Activated T-cell treated with anti-CD3 and anti-CD28 coated beads, Interleukin-2, amount 50 U/mL, for 72 hours (primary cell): ENCODE measurements at regions not wholly inside any gene's neighbourhood (a gene's known extent, or its start where the extent isn't known, plus 50 kb on each side); places are given as distances from the start of the nearest gene placed in this dataset.
A peak's percentile ranks its signal among the peaks of the same experiment; 100 is the strongest.

ENCODE experiments used
- ATAC-seq, 2 donors: fragments of 150-1000 bp; cut with Tn5 transposase; replicated peaks in 1 of 2; 2 replicates each; pipeline ENCODE4 v1.10.0; 2021; ENCODE audit warnings: moderate library complexity in 2 of 2, mild to moderate bottlenecking in 1 of 2
- DNase-seq, 2 donors: peaks; one replicate each; pipeline ENCODE4 v3.0.0; 2021 to 2022; ENCODE audit warnings: mixed read lengths in 1 of 2
- H3K27ac Mint-ChIP-seq: one replicate; pipeline ENCODE4 v1.8.0; 2022; ENCODE audit warnings: mild to moderate bottlenecking, moderate library complexity, mixed read lengths
- H3K27me3 Mint-ChIP-seq: one replicate; pipeline ENCODE4 v1.8.0; 2022; ENCODE audit warnings: low read depth, mixed read lengths
- H3K36me3 Mint-ChIP-seq, 2 donors: one replicate each; pipeline ENCODE4 v1.8.0; 2022; ENCODE audit warnings: mixed read lengths in 2 of 2, mild to moderate bottlenecking in 1 of 2; ENCODE audit not compliant: insufficient read depth in 2 of 2
- H3K4me1 Mint-ChIP-seq: one replicate; pipeline ENCODE4 v1.8.0; 2022; ENCODE audit warnings: low read depth, mixed read lengths
- H3K4me3 Mint-ChIP-seq, 2 donors: one replicate each; pipeline ENCODE4 v1.8.0; 2022; ENCODE audit warnings: mild to moderate bottlenecking in 2 of 2, mixed read lengths in 2 of 2, moderate library complexity in 2 of 2
- H3K9me3 Mint-ChIP-seq, 2 donors: one replicate each; pipeline ENCODE4 v1.8.0; 2022; ENCODE audit warnings: mixed read lengths in 2 of 2

DNA sequence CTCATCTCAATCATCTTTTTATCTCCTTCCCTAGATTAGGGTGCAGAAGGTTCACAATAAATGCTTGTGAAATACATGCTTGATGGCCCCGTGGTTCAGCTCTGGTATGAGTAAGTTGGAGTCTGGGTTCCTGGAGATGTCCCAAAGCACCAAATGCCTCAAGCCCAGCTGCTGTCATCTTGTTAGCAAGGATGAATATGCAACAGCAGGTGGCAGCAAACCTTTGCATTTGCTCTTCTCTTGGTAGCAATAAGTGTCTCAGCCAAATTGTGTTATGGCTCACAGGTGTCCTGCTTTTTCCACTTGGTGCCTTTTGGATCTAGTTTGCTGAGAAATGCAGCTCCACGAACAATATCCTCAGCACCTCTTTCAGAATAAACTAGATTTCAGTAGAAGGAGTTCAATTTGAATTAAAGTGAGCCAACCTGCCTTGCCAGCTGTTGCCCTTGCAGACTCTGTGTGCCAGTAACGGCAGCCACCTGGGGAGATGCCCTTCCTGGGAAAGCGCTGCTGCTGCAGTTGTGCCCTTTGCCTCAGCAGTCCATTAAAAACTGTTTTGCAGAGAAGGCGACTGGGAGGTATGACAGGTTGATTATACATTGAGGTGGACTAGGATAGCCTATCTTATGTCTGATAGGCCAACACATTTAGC lies 417.3 kb downstream of the SNAPC1 start:
- Mint-ChIP-seq H3K4me1 (no peaks in the 10 kb centered on the region), H3K9me3 (no peaks in the 10 kb centered on the region), H3K4me3 (no peak overlapping the region), H3K36me3 (no peaks in the 10 kb centered on the region), H3K27ac (no peak overlapping the region), H3K27me3 (peaks cover 35% of the 10 kb centered on the region)
- DNase-seq (peak; percentile 22 to 33), ATAC-seq (peak; percentile 29 to 54)

DNA sequence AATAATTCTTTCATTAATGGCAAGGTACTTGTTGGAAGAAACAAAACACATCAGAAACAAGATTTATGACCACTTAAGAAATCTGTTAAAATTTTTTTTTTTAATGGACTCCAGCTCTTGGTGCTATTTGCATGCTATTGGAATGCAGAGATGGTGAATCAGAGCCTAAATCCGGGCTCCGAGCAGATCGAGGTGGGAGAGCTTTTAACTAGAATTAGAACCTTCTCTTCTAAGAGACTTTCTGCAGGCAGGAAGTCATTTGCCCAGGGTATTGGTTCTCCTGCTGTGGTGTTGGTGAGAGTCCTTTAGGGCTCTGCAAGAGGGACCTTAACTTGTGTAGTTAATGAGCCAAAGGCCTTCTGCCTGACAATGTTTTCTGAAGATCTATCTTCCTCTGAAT lies 419.4 kb downstream of the SNAPC1 start:
- ATAC-seq (no peak), DNase-seq (no peak)
- Mint-ChIP-seq H3K4me1 (no peaks in the 10 kb centered on the region), H3K4me3 (no peak overlapping the region), H3K27me3 (peaks cover 30% of the 10 kb centered on the region), H3K9me3 (no peaks in the 10 kb centered on the region), H3K27ac (no peak overlapping the region), H3K36me3 (no peaks in the 10 kb centered on the region)

DNA sequence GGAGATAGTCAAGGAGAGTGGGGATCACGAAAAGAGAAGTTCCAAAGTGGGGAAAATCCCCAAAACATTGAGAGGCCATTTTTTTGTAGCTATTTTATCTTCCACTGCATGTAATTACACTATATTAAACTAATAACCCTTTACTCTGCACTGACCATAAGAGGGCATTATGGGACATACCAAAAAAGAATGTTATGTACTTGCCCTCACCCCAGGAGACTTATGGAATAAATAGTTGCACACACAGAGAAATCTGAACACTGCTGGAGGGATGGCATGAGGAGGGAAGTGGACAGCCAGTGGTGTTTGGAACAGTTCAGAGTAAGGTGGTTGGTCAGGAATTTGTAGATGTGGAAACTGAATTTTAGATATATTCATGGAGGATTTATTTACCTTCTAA lies 422.9 kb downstream of the SNAPC1 start:
- Mint-ChIP-seq H3K9me3 (peaks cover 0 to 1% of the 10 kb centered on the region in 2 donors), H3K27me3 (peaks cover 20% of the 10 kb centered on the region)

DNA sequence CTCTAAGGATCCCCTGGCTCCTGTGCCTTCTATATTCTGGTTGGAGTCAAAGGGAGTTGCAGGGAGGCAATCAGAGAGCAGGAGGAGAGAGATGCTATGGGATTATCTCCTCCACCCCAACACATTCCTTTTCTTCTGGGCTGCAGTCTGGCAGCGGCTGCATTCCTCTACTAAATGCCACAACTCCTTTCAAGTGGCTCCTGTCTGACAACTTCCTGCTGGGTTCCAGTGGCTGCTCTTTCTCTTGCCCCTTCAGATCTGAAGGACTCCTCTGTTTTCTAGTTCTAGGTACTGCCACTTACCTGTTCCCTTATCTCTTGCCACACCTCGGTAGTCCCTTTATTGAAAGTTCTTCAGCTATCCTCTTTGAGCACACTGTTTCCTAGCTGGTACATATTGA lies 425.0 kb downstream of the SNAPC1 start:
- no peaks in the 10 kb centered on the region for H3K36me3 Mint-ChIP-seq
- no peaks in the 10 kb centered on the region for H3K4me1 Mint-ChIP-seq
- ATAC-seq (no peak), DNase-seq (no peak)
- no peak overlapping the region for H3K27ac Mint-ChIP-seq
- H3K27me3 Mint-ChIP-seq: peaks cover 26% of the 10 kb centered on the region
- H3K4me3 Mint-ChIP-seq: no peak overlapping the region
- peaks cover 0 to 1% of the 10 kb centered on the region in 2 donors for H3K9me3 Mint-ChIP-seq

More for the DNA sequence above, 422.9 kb downstream of the SNAPC1 start:
- Mint-ChIP-seq H3K4me3 (no peak overlapping the region), H3K27ac (no peak overlapping the region), H3K36me3 (no peaks in the 10 kb centered on the region), H3K4me1 (no peaks in the 10 kb centered on the region)
- no peak for DNase-seq
- ATAC-seq: no peak

DNA sequence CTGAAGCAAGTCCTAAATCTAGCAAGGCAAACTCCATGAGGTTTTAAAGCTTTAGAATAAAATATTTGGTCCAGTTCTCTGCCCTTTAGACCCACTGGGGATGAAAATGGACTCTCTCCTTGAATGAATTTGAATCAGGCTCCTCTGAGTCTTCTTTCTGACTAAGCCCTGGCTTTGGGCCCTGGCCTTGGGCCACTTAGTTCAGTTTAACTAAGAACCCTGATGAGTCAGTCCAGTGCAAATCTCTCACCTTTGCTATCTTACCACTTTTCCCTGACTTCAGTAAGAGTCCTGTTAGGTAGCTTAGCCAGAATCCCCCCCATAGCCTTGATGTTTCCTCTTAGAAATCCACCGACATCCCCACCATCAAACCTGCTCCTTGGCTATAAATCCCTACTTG lies 427.5 kb downstream of the SNAPC1 start:
- Mint-ChIP-seq H3K9me3 (peaks cover 0 to 1% of the 10 kb centered on the region in 2 donors), H3K4me1 (no peaks in the 10 kb centered on the region), H3K27ac (no peak overlapping the region), H3K27me3 (peaks cover 14% of the 10 kb centered on the region), H3K4me3 (no peak overlapping the region), H3K36me3 (no peaks in the 10 kb centered on the region)
- ATAC-seq (no peak), DNase-seq (no peak)

DNA sequence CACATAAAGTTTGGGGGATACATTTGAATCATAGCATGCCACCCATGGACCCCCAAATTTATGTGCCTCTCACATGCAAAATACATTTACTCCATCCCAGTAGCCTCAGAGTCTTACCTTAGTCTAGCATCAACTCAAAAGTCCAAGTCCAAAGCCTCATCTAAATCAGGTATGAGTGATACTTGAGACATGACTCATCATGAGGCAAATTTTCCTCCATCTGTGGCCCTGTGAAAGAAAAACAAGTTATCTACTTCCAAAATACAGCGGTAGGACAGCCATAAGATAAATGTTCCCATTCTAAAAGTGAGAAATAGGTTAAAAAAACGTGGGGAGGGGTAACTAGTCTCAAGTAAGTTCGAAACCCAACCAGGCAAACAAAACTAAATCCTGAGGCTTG lies 444.2 kb downstream of the SNAPC1 start:
- no peak for ATAC-seq
- no peak for DNase-seq
- Mint-ChIP-seq H3K4me3 (no peak overlapping the region), H3K4me1 (no peaks in the 10 kb centered on the region), H3K9me3 (peaks cover 3 to 9% of the 10 kb centered on the region in 2 donors), H3K27me3 (peaks cover 5% of the 10 kb centered on the region), H3K27ac (no peak overlapping the region), H3K36me3 (peaks cover 0 to 4% of the 10 kb centered on the region in 2 donors)

DNA sequence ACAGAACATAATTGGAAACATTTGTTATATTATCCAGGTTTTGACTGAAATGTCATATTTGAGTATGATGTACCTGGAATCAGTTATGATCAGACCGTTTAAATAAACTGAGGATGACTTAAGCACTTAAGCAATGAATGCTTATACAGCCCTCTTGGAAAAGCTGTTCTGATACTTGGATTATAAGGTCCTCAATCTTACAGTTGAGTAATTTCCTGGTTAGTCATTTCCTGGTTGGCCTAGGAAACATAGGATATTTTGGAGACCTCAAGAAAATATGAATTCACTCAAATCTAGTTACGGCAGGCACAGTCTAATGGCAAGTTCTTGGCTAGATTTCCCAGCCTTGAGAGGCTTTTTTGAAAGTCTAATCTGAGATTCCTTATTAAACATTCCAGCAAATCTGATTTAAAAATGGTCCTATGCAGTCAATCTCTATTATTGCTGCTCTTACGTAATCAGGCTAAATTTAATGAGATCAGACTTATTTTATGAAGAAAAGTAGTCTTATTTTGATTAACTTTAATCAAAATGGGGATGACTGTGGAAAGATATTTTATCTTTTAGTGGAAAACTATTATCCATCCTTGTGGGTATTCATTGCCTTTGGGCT lies 447.2 kb downstream of the SNAPC1 start:
- DNase-seq (no peak), ATAC-seq (no peak)
- no peak overlapping the region for H3K4me3 Mint-ChIP-seq
- H3K36me3 Mint-ChIP-seq: peaks cover 0 to 4% of the 10 kb centered on the region in 2 donors
- peaks cover 9% of the 10 kb centered on the region for H3K27me3 Mint-ChIP-seq
- H3K27ac Mint-ChIP-seq: no peak overlapping the region
- H3K4me1 Mint-ChIP-seq: no peaks in the 10 kb centered on the region
- peaks cover 3 to 9% of the 10 kb centered on the region in 2 donors for H3K9me3 Mint-ChIP-seq

DNA sequence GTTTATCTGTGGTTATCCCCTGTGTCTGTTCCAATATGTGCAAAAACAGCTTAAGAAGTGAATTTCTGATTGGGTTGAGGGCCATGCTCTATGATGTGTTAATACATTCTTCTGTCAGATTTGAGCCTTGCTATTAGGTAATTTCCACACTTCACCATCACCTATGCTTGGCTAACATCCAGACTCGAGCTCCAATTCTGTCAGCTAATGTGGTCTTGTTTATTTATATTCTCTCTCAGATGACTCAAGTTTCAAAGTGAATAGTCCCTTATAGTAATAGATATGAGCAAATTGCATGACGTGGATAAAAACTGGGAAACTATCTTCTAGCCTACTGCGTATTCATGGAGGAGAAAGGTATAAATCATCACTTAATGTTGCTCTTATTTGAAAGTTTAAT lies 451.3 kb downstream of the SNAPC1 start:
- no peak for ATAC-seq

DNA sequence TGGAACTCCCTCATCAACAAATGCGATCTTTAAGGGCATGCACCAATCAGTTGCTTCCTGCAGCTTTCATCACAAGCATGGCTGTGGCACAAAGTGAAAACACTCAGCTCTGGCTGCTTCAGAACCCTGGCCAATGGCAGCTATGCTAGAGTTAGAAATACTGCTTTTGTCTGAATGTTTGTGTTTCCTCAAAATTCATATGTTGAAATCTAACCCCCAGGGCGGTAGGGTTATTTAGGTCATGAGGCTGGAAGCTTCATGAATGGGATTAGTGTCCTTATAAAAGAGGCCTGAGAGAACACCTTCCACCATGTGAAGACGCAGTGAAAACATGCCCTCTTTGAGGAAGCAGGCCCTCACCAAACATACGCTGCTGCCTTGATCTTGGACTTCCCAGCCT lies 453.9 kb downstream of the SNAPC1 start:
- peaks cover 9% of the 10 kb centered on the region for H3K27me3 Mint-ChIP-seq
- no peaks in the 10 kb centered on the region for H3K9me3 Mint-ChIP-seq
- no peaks in the 10 kb centered on the region for H3K4me1 Mint-ChIP-seq
- no peak overlapping the region for H3K4me3 Mint-ChIP-seq
- no peaks in the 10 kb centered on the region for H3K36me3 Mint-ChIP-seq
- ATAC-seq: no peak
- no peak for DNase-seq
- no peak overlapping the region for H3K27ac Mint-ChIP-seq

More for the DNA sequence above, 451.3 kb downstream of the SNAPC1 start:
- Mint-ChIP-seq H3K36me3 (no peaks in the 10 kb centered on the region), H3K9me3 (no peaks in the 10 kb centered on the region), H3K27ac (no peak overlapping the region), H3K27me3 (peaks cover 9% of the 10 kb centered on the region), H3K4me1 (no peaks in the 10 kb centered on the region), H3K4me3 (no peak overlapping the region)
- no peak for DNase-seq

DNA sequence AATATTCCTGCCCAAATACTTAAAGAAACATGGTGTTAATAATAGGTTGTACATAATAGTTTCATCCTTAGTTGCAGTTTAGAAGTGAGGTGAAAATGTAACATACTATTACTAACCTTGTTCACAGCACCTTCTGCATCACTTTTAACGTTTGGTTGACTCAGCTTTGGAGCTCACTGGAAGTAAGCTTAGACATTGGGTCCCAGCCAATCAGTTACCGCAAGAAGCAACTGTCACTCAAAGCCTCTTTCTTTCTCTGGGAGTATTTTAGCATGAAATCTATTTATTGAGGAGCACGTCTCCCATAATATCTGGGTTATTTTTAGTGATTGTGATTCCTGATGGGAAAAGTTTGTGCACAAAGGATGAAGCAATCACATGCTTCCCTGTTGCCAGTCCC lies 472.6 kb downstream of the SNAPC1 start:
- ATAC-seq (no peak), DNase-seq (no peak)
- Mint-ChIP-seq H3K27ac (no peak overlapping the region), H3K27me3 (peaks cover 6% of the 10 kb centered on the region), H3K9me3 (peaks cover 10 to 12% of the 10 kb centered on the region in 2 donors), H3K4me3 (no peak overlapping the region), H3K36me3 (peaks cover 1 to 4% of the 10 kb centered on the region in 2 donors), H3K4me1 (no peaks in the 10 kb centered on the region)

DNA sequence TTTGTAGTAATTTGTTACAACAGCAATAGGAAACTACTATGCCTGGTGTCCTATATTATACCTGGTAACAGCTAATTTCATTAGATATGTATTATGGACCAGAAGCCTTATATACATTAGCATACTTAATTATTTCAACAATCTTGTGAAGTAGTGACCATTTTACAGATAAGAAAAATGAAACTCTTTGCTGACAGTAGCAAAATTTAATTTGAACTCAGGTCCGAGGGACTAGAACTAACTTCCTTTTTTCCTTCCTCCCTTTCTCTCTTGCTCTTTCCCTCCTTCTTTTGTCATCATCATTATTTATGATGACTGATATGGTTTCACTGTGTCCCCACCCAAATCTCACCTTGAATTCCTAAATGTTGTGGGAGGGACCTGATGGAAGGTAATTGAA lies 482.0 kb downstream of the SNAPC1 start:
- ATAC-seq: no peak
- H3K27me3 Mint-ChIP-seq: no peaks in the 10 kb centered on the region
- no peaks in the 10 kb centered on the region for H3K36me3 Mint-ChIP-seq
- H3K4me1 Mint-ChIP-seq: no peaks in the 10 kb centered on the region
- H3K4me3 Mint-ChIP-seq: no peak overlapping the region
- no peak for DNase-seq
- peaks cover 0 to 5% of the 10 kb centered on the region in 2 donors for H3K9me3 Mint-ChIP-seq
- no peak overlapping the region for H3K27ac Mint-ChIP-seq

DNA sequence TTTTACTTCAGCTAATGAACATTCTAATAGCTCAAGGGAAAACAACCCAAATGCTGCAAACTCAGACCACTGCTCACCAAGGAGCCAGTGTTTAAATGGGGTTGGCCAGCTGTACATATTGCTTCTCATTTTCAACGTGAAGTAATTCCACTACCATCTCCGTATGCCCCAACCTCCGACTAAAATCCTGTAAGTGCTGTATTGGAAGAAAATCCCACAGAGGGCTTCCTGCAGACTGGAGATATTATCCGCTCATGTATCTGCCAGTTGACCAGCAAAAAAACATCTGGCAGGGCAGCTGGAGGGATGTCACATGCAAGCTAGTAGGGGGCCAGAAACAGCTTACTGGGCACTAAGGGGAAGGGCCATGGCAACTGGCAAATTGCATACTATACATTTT lies 485.0 kb downstream of the SNAPC1 start:
- no peaks in the 10 kb centered on the region for H3K36me3 Mint-ChIP-seq
- H3K4me1 Mint-ChIP-seq: no peaks in the 10 kb centered on the region
- H3K9me3 Mint-ChIP-seq: peaks cover 0 to 5% of the 10 kb centered on the region in 2 donors
- no peak overlapping the region for H3K27ac Mint-ChIP-seq
- ATAC-seq: no peak
- no peaks in the 10 kb centered on the region for H3K27me3 Mint-ChIP-seq
- DNase-seq: no peak
- no peak overlapping the region for H3K4me3 Mint-ChIP-seq

DNA sequence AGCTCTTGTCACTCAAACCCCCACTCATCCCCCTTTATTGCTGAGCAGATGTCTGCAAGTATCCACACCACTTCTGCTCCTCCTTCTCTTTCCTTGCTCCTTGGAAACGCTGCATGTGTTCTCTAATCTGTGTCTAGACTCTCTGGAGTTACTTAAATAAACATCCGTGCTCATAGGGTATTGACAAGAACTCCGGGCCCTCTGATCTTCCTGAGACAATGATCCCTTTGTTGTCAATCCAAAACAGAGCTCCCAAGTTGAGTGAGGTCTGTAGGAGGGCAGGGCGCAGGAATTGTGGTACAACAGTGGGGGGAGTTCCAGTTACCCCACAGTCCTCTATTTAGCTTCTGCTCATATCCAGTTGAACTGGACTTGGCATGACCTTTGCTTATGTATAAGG lies 489.0 kb downstream of the SNAPC1 start:
- Mint-ChIP-seq H3K36me3 (no peaks in the 10 kb centered on the region), H3K27ac (no peak overlapping the region), H3K4me1 (no peaks in the 10 kb centered on the region), H3K9me3 (no peaks in the 10 kb centered on the region), H3K4me3 (no peak overlapping the region), H3K27me3 (no peaks in the 10 kb centered on the region)
- no peak for DNase-seq
- ATAC-seq: no peak

DNA sequence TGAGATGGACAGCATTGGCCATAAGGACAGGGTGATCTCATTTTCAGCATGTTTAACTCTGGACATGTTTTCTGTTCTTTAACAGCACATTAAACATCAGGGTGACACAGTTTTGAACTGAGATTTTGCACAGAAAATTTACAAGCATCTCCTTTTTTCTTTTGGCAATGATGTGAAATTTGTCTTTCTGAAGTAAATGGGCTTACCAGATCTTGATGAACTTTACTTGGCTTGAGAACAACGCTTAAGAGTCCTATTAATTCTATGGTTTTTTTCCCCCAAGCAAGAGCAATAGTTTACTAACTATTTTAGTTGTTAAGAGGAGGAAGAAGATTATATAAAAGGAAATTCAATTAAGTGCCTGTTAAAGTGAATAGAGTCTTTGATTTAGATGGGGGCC lies 491.0 kb downstream of the SNAPC1 start:
- peaks cover 0 to 3% of the 10 kb centered on the region in 2 donors for H3K9me3 Mint-ChIP-seq
- no peak overlapping the region for H3K27ac Mint-ChIP-seq
- no peaks in the 10 kb centered on the region for H3K4me1 Mint-ChIP-seq
- H3K36me3 Mint-ChIP-seq: no peaks in the 10 kb centered on the region
- no peak overlapping the region for H3K4me3 Mint-ChIP-seq
- ATAC-seq: no peak
- no peak for DNase-seq
- H3K27me3 Mint-ChIP-seq: no peaks in the 10 kb centered on the region
